ENCODE measurements at regions not wholly inside any gene's neighbourhood (a gene's known extent, or its start where the extent isn't known, plus 50 kb on each side); places are given as distances from the start of the nearest gene placed in this dataset.

DNA sequence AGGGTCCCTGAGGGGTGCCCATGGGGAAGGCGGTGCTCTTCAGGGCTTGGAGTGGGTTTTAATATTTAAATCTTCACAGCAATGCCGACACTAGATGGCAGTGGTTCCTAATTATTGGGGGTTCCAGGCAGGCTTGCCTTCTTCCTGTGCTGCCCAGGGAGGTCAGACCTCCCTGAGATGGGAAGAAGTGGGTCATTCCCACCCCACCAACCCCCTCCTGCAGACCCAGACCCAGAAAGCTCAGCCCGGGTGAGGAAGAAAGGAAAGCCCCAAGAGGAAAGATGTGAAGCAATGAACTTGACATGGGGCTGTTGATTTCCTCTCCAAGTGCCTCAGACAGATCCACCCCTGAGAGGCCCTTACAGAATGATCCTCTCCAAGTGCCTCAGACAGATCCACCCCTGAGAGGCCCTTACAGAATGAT lies 85.1 kb upstream of the LANCL2 start:
- Histone ChIP-seq H2BK20ac (ENCODE audit: low read depth, low read length) (no peak overlapping the region), H3K27ac (ENCODE audit: insufficient read depth, low read length) (no peak overlapping the region), H3K4ac (ENCODE audit: low read depth, low read length) (no peak overlapping the region), H3K9me1 (ENCODE audit: insufficient read depth, low read length) (no peaks in the 10 kb centered on the region), H3K79me1 (ENCODE audit: low read depth in 1 of 2, low read length in 2 of 2) (no peaks in the 10 kb centered on the region), H3K4me1 (ENCODE audit: control insufficient read depth, insufficient read depth, low read length) (no peaks in the 10 kb centered on the region), H4K5ac (ENCODE audit: low read depth, low read length) (no peak overlapping the region), H2AK5ac (ENCODE audit: low read depth, low read length) (no peak overlapping the region), H2BK15ac (ENCODE audit: low read depth, low read length) (no peak overlapping the region), H3K4me3 (ENCODE audit: insufficient read depth, low read depth, low read length) (no peak overlapping the region), H3K23ac (ENCODE audit: low read depth, low read length) (no peak overlapping the region), H3K27me3 (ENCODE audit: control insufficient read depth, insufficient read depth, low read length) (peaks cover 25% of the 10 kb centered on the region), H2BK5ac (ENCODE audit: low read depth, low read length, poor library complexity, severe bottlenecking) (no peak overlapping the region), H3K14ac (replicated peaks; ENCODE audit: low read depth, low read length) (no peak overlapping the region), H3K9me3 (ENCODE audit: control insufficient read depth, insufficient read depth, low read length) (no peaks in the 10 kb centered on the region), H3K36me3 (ENCODE audit: control insufficient read depth, insufficient read depth, low read length) (no peaks in the 10 kb centered on the region), H3K4me2 (ENCODE audit: low read depth, low read length) (no peak overlapping the region), H2BK120ac (ENCODE audit: low read depth, low read length) (no peak overlapping the region), H4K91ac (ENCODE audit: insufficient read depth, low read depth, low read length) (no peak overlapping the region), H3K56ac (ENCODE audit: extremely low read depth, insufficient read depth, low read length) (no peak overlapping the region), H4K8ac (ENCODE audit: low read depth in 2 of 2, low read length in 2 of 2) (no peak overlapping the region), H2AK9ac (replicated peaks; ENCODE audit: low read depth, low read length, poor library complexity) (peak overlapping the region; percentile 75), H3K18ac (ENCODE audit: low read depth, low read length) (no peak overlapping the region), H2AFZ (replicated peaks; ENCODE audit: low read length, poor library complexity) (no peak overlapping the region), H4K20me1 (ENCODE audit: insufficient read depth, low read length) (no peaks in the 10 kb centered on the region), H3K9ac (ENCODE audit: low read depth, low read length) (no peak overlapping the region)
- peak; percentile 96 for TF ChIP-seq RAD21 (IDR thresholded peaks at IDR 0.05; ENCODE audit: low read length)
- no peak for TF ChIP-seq BHLHE40 (IDR thresholded peaks at IDR 0.05; ENCODE audit: low read depth, low read length)
- TF ChIP-seq SMC3 (IDR thresholded peaks at IDR 0.05; ENCODE audit: low read depth, low read length), result peak; percentile 93
- TF ChIP-seq POLR2A (IDR thresholded peaks at IDR 0.05; ENCODE audit: low read depth, low read length), result no peak
- TF ChIP-seq NFE2L2 (IDR thresholded peaks at IDR 0.05; ENCODE audit: low read depth, low read length), result no peak
- TF ChIP-seq CTCF (conservative IDR thresholded peaks at IDR 0.05; ENCODE audit: low read depth, low read length), result peak; percentile 93
- TF ChIP-seq MXI1 (IDR thresholded peaks at IDR 0.05; ENCODE audit: borderline replicate concordance, low read depth, low read length), result no peak
- BruUV-seq (replicated peaks), result no TSS peak
- ATAC-seq (ENCODE audit: low read depth) (peak; percentile 98), DNase-seq (peak; percentile 67)
- CTCF ChIA-PET, result interaction anchor here (0.6 to 2.1 kb wide), 2 partner anchors 135 to 685 kb away, joined by 3 to 11 read pairs; no protein-coding TSS in a partner anchor
- dilution Hi-C loops (cut with HindIII; ENCODE audit: low sequenced_read_pairs, unreplicated experiment), result no loop called here
- POLR2A ChIA-PET (ENCODE audit: unreplicated experiment), result no interaction called here
- intact Hi-C loops (cut with micrococcal nuclease), result loop anchor here (1.0 to 5.0 kb wide), 5 partner anchors 85 to 792 kb away; partner anchors contain the start of genes LANCL2 and NIPSNAP2
- in situ Hi-C loops (cut with MboI; ENCODE audit: low sequenced_read_pairs), result loop anchor here (25.0 kb wide), 2 partner anchors 682 to 807 kb away; partner anchors contain the start of genes MRPS17, NIPSNAP2 and PHKG1
- WGBS, 2 experiments (ENCODE audit: extremely low coverage in 2 of 2, insufficient read length in 1 of 2), result no CpG with 5 or more reads among the region's 3 CpGs

Data from IMR-90 (cell line).